ENCODE measurements at regions not wholly inside any gene's neighbourhood (a gene's known extent, or its start where the extent isn't known, plus 50 kb on each side); places are given as distances from the start of the nearest gene placed in this dataset.
"Not testable (repeated sequence)": the region's sequence is repeated elsewhere in the genome, so short reads cannot be mapped to it uniquely, and the experiment has no call there.

DNA sequence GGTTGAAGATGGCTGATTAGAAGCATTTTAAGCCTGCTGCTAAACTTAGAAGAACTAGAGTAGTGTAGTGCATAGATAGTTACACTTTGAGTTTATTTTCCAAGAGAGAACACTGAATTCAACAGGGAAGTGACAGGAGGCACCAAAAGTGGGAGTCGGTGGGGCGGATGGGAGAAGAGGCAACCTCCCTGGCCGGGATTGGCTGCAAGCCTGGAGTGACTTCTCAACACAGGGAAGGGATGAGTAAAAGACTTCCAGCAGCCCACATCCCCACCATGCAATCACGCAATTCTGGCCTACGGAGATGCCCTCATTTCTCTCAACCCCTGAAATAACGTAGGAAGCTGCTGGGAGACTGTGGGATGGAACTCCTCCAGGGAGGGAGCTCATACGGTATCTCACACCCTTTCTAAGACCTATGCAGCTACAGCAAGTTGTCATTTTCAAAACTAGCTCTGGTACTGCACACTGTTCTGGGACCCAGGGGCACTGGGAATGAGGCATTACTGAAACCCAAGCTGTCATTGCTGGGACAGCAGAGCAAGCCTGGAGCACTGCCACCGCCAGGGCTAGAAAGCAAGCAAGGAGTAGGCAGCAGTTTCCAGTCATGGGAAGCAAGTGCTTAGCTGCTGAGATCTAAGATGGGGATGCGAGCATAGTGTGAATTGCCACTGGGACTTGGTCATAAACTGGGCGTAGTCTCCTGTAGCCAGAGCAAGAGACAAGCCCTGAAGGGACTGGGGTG lies 331.6 kb upstream of the PTGER4 start:
- no peaks in the 10 kb centered on the region for H3K27me3 Mint-ChIP-seq (ENCODE audit: low read depth)
- peaks cover 43% of the 10 kb centered on the region for H3K9me3 Mint-ChIP-seq
- H3K36me3 Mint-ChIP-seq: peaks cover 15% of the 10 kb centered on the region
- no peak for DNase-seq (ENCODE audit: low spot score in 2 of 2, unreplicated experiment in 2 of 2)
- no peak for TF ChIP-seq CTCF (IDR thresholded peaks at IDR 0.05; ENCODE audit: unreplicated experiment)
- no peaks in the 10 kb centered on the region for H3K4me1 Mint-ChIP-seq
- no peak overlapping the region for H3K27ac Mint-ChIP-seq
- H3K4me3 Mint-ChIP-seq: no peak overlapping the region

GRCh38 chr5:40346901-40347300 lies 332.8 kb upstream of the PTGER4 start:
- Mint-ChIP-seq H3K4me1 (no peaks in the 10 kb centered on the region), H3K9me3 (peaks cover 44% of the 10 kb centered on the region), H3K4me3 (no peak overlapping the region), H3K36me3 (peaks cover 15% of the 10 kb centered on the region), H3K27ac (no peak overlapping the region), H3K27me3 (ENCODE audit: low read depth) (no peaks in the 10 kb centered on the region)
- no peak for DNase-seq (ENCODE audit: low spot score in 2 of 2, unreplicated experiment in 2 of 2)
- TF ChIP-seq CTCF (IDR thresholded peaks at IDR 0.05; ENCODE audit: unreplicated experiment): no peak

DNA sequence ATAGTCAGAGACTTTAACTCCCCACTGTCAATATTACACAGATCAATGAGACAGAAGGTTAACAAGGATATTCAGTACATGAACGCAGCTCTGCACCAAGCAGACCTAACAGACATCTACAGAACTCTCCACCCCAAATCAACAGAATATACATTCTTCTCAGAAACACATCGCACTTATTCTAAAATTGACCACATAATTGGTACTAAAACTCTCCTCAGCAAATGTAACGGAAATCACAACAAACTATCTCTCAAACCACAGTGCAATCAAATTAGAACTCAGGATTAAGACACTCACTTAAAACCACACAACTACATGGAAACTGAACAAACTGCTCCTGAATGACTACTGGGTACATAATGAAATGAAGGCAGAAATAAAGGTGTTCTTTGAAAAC lies 341.3 kb upstream of the PTGER4 start:
- not testable (repeated sequence) for H3K27me3 Mint-ChIP-seq (ENCODE audit: low read depth); H3K36me3 Mint-ChIP-seq; DNase-seq (ENCODE audit: low spot score in 2 of 2, unreplicated experiment in 2 of 2); H3K4me1 Mint-ChIP-seq; H3K27ac Mint-ChIP-seq; H3K4me3 Mint-ChIP-seq
- H3K9me3 Mint-ChIP-seq: peaks cover 36% of the 10 kb centered on the region

DNA sequence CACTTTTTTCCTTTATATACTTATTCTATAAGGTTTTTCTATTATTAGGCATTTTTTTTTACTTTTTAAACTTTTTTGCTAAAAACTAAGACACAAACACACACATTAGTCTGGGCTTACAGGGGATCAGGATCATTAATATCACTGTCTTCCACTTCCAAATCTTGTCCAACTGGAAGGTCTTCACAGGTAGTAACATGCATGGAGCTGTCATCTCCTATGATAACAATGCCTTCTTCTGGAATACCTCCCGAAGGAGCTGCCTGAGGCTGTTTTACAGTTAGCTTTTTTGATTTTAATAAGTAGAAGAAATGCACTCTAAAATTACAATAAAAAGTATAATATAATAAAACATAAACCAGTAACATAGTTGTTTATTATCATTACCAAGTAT lies 345.5 kb upstream of the PTGER4 start:
- Mint-ChIP-seq H3K27ac (no peak overlapping the region), H3K4me1 (peaks cover 4% of the 10 kb centered on the region), H3K4me3 (no peak overlapping the region), H3K36me3 (no peaks in the 10 kb centered on the region), H3K27me3 (ENCODE audit: low read depth) (no peaks in the 10 kb centered on the region), H3K9me3 (peaks cover 14% of the 10 kb centered on the region)
- DNase-seq (ENCODE audit: low spot score in 2 of 2, unreplicated experiment in 2 of 2): no peak
- no peak for TF ChIP-seq CTCF (IDR thresholded peaks at IDR 0.05; ENCODE audit: unreplicated experiment)

- peaks cover 17% of the 10 kb centered on the region for H3K9me3 Mint-ChIP-seq
Measured at GRCh38 chr5:40333459-40334241, 346.1 kb upstream of the PTGER4 start.

More at GRCh38 chr5:40333459-40334241, 346.1 kb upstream of the PTGER4 start:
- peaks cover 4% of the 10 kb centered on the region for H3K4me1 Mint-ChIP-seq
- H3K27me3 Mint-ChIP-seq (ENCODE audit: low read depth): no peaks in the 10 kb centered on the region
- no peak for TF ChIP-seq CTCF (IDR thresholded peaks at IDR 0.05; ENCODE audit: unreplicated experiment)
- no peaks in the 10 kb centered on the region for H3K36me3 Mint-ChIP-seq
- DNase-seq (ENCODE audit: low spot score in 2 of 2, unreplicated experiment in 2 of 2): no peak
- H3K27ac Mint-ChIP-seq: no peak overlapping the region
- no peak overlapping the region for H3K4me3 Mint-ChIP-seq

Measured in mesothelial cell of epicardium (in vitro differentiated cells).